WTC11 (cell line): ENCODE measurements at regions not wholly inside any gene's neighbourhood (a gene's known extent, or its start where the extent isn't known, plus 50 kb on each side); places are given as distances from the start of the nearest gene placed in this dataset.

Experiments
- ATAC-seq: fragments of 200-7000 bp; cut with Tn5 transposase; 2 replicates; pipeline ENCODE4 v1.10.0; 2021; ENCODE audit warnings: mild to moderate bottlenecking, moderate library complexity
- CTCF ChIA-PET: fragments of 300-600 bp; sonication (Branson Sonifier 250); formaldehyde crosslinking; loops from one replicate; lab custom pipeline; 2021; ENCODE audit warnings: antibody characterized with exemption; lab: Charles Lee
- POLR2A ChIA-PET: fragments of 350-600 bp; sonication (Branson Sonifier 250); formaldehyde crosslinking; loops from one replicate; lab custom pipeline; 2021; ENCODE audit warnings: antibody characterized with exemption; lab: Charles Lee
- DNase-seq: peaks from one replicate; pipeline ENCODE4 v3.0.0; 2021; ENCODE audit warnings: low spot score
- H3K27ac Mint-ChIP-seq: 2 replicates; pipeline ENCODE4 v1.8.0; 2021; ENCODE audit warnings: mixed read lengths
- H3K27me3 Mint-ChIP-seq: 2 replicates; pipeline ENCODE4 v1.8.0; 2021; ENCODE audit warnings: low read depth, mild to moderate bottlenecking, moderate library complexity, mixed read lengths
- H3K36me3 Mint-ChIP-seq: 2 replicates; pipeline ENCODE4 v1.8.0; 2021; ENCODE audit warnings: mixed read lengths
- H3K4me1 Mint-ChIP-seq: 2 replicates; pipeline ENCODE4 v1.8.0; 2022; ENCODE audit warnings: mixed read lengths
- H3K4me3 Mint-ChIP-seq: 2 replicates; pipeline ENCODE4 v1.8.0; 2021; ENCODE audit warnings: mild to moderate bottlenecking, moderate library complexity, mixed read lengths
- H3K9me3 Mint-ChIP-seq: 2 replicates; pipeline ENCODE4 v1.8.0; 2021; ENCODE audit warnings: mixed read lengths
- EMX1 ChIP-seq: fragments of 250-450 bp; sonication (Bioruptor Pico); IDR thresholded peaks from 2 replicates; pipeline ENCODE4 v1.8.0; 2021; ENCODE audit warnings: mild to moderate bottlenecking
- ETV6 ChIP-seq: sonication (generic); formaldehyde crosslinking; IDR thresholded peaks from 2 replicates; pipeline ENCODE4 v1.8.1; 2022; ENCODE audit warnings: mild to moderate bottlenecking, missing genetic modification reagents
- FOXJ3 ChIP-seq: sonication (generic); formaldehyde crosslinking; IDR thresholded peaks from 2 replicates; pipeline ENCODE4 v1.9.0; 2021; ENCODE audit warnings: missing genetic modification reagents, mild to moderate bottlenecking, borderline replicate concordance
- FOXP1 ChIP-seq: sonication (generic); formaldehyde crosslinking; IDR thresholded peaks from 2 replicates; pipeline ENCODE4 v1.8.0; 2022; ENCODE audit warnings: missing genetic modification reagents, mild to moderate bottlenecking, moderate library complexity, borderline replicate concordance
- GRHL2 ChIP-seq: fragments of 250-450 bp; sonication (Bioruptor Pico); IDR thresholded peaks from 2 replicates; pipeline ENCODE4 v1.8.0; 2022; ENCODE audit warnings: mild to moderate bottlenecking, moderate library complexity; ENCODE audit not compliant: insufficient replicate concordance, severe bottlenecking
- HMGA2 ChIP-seq: fragments of 250-450 bp; sonication (Bioruptor Pico); IDR thresholded peaks from 2 replicates; pipeline ENCODE4 v1.4.0; 2021; ENCODE audit warnings: mild to moderate bottlenecking, moderate library complexity
- MXD4 ChIP-seq: fragments of 250-450 bp; sonication (Bioruptor Pico); IDR thresholded peaks from 2 replicates; pipeline ENCODE4 v1.8.0; 2021; ENCODE audit warnings: mild to moderate bottlenecking, moderate library complexity, borderline replicate concordance
- MYBL2 ChIP-seq: sonication (generic); formaldehyde crosslinking; IDR thresholded peaks from 2 replicates; pipeline ENCODE4 v1.8.1; 2023; ENCODE audit warnings: mild to moderate bottlenecking, moderate library complexity, missing genetic modification reagents
- NFATC4 ChIP-seq: fragments of 250-450 bp; sonication (Bioruptor Pico); IDR thresholded peaks from 2 replicates; pipeline ENCODE4 v1.9.0; 2021; ENCODE audit warnings: mild to moderate bottlenecking
- NR1H2 ChIP-seq: sonication (generic); formaldehyde crosslinking; IDR thresholded peaks from 2 replicates; pipeline ENCODE4 v1.9.0; 2021; ENCODE audit warnings: mild to moderate bottlenecking, moderate library complexity, missing genetic modification reagents
- NR3C1 ChIP-seq: sonication (generic); formaldehyde crosslinking; conservative IDR thresholded peaks from 2 replicates; pipeline ENCODE4 v1.8.1; 2023; ENCODE audit warnings: low read depth, mild to moderate bottlenecking, missing genetic modification reagents
- RELA ChIP-seq: sonication (generic); formaldehyde crosslinking; IDR thresholded peaks from 2 replicates; pipeline ENCODE4 v1.8.1; 2022; ENCODE audit warnings: missing genetic modification reagents, mild to moderate bottlenecking, borderline replicate concordance
- SP1 ChIP-seq: sonication (generic); formaldehyde crosslinking; conservative IDR thresholded peaks from 2 replicates; pipeline ENCODE4 v1.8.1; 2022; ENCODE audit warnings: missing genetic modification reagents
- ZNF396 ChIP-seq: fragments of 250-450 bp; sonication (Bioruptor Pico); IDR thresholded peaks from 2 replicates; pipeline ENCODE4 v1.8.0; 2021; ENCODE audit warnings: mild to moderate bottlenecking, moderate library complexity, borderline replicate concordance
- ZNF423 ChIP-seq: fragments of 250-450 bp; sonication (Bioruptor Pico); IDR thresholded peaks from 2 replicates; pipeline ENCODE4 v2.1.2; 2022; ENCODE audit warnings: mild to moderate bottlenecking, moderate library complexity
- ZNF671 ChIP-seq: fragments of 250-450 bp; sonication (Bioruptor Pico); IDR thresholded peaks from 2 replicates; pipeline ENCODE4 v1.8.0; 2021; ENCODE audit warnings: mild to moderate bottlenecking
- TF ChIP-seq, protein P1 (sequence below): fragments of 250-450 bp; sonication (Bioruptor Pico); IDR thresholded peaks from 2 replicates; pipeline ENCODE4 v1.9.0; 2021; ENCODE audit warnings: mild to moderate bottlenecking
- TF ChIP-seq, protein P2 (sequence below): sonication (generic); formaldehyde crosslinking; conservative IDR thresholded peaks from 2 replicates; pipeline ENCODE4 v1.8.1; 2023; ENCODE audit warnings: mild to moderate bottlenecking, low read depth, missing genetic modification reagents, moderate library complexity
- TF ChIP-seq, protein P3 (sequence below): sonication (generic); formaldehyde crosslinking; conservative IDR thresholded peaks from 2 replicates; pipeline ENCODE4 v1.8.1; 2022; ENCODE audit warnings: mild to moderate bottlenecking, missing genetic modification reagents
- TF ChIP-seq, protein P4 (sequence below): sonication (generic); formaldehyde crosslinking; IDR thresholded peaks from 2 replicates; pipeline ENCODE4 v1.8.1; 2022; ENCODE audit warnings: low read depth, missing genetic modification reagents, borderline replicate concordance
- TF ChIP-seq, protein P5 (sequence below): sonication (generic); formaldehyde crosslinking; IDR thresholded peaks from 2 replicates; pipeline ENCODE4 v1.8.0; 2023; ENCODE audit warnings: missing genetic modification reagents
- TF ChIP-seq, protein P6 (sequence below): fragments of 250-450 bp; sonication (Bioruptor Pico); IDR thresholded peaks from 2 replicates; pipeline ENCODE4 v1.8.0; 2021; ENCODE audit warnings: mild to moderate bottlenecking
- TF ChIP-seq, protein P7 (sequence below): sonication (generic); formaldehyde crosslinking; IDR thresholded peaks from 2 replicates; pipeline ENCODE4 v1.8.0; 2022; ENCODE audit warnings: mild to moderate bottlenecking, missing genetic modification reagents

DNA sequence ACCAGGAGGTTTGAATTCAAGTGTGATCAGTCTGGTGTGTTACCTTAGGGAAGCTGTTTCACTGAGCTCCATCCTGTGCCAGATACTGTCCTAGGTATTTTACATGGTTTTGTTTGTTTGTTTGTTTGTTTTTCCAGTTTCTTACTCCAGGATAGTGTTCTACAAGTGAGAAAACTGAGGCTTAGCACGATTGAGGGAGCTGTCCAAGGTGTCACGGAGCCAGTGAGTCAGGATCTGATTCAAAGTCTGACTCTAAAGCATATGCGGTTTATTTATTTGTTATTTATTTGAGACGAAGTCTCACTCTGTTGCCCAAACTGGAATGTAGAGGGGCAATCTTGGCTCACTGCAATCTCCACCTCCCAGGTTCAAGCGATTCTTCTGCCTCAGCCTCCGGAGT is 79.7 kb upstream of the GNG2 start:
- CTCF ChIA-PET, result interaction anchor here (0.5 to 2.3 kb wide), 19 partner anchors 12 to 621 kb away, joined by 3 to 13 read pairs (median 3); no protein-coding TSS in a partner anchor
- no peak overlapping the region for H3K27ac Mint-ChIP-seq
- POLR2A ChIA-PET, result interaction anchor here (0.5 kb wide), 2 partner anchors 234 to 499 kb away, joined by 3 to 5 read pairs; no protein-coding TSS in a partner anchor

DNA sequence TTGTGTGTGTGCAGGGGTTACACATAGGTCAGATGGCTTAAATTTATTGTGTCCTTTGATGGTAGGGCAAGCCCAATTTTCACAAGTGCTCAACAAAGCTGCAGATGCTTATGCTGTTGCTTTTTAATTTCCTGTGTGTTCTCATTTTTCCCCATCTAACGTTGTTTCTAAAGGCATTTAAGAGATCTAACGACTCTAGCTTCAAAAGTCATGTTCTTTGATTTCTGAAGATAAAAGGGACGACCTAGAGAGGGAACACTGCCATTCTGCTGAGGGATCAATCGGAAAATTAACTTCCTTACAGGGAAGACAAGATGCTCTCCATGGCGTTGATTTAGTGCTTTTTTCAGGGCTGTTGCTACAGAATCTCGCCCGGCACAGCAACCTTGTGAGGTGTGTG is 79.0 kb upstream of the GNG2 start:
- ATAC-seq (no peak), DNase-seq (no peak)
- Mint-ChIP-seq H3K36me3 (no peaks in the 10 kb centered on the region), H3K27me3 (no peaks in the 10 kb centered on the region), H3K4me3 (no peak overlapping the region), H3K27ac (no peak overlapping the region), H3K4me1 (peaks cover 4% of the 10 kb centered on the region; the same call in 1 of the 2 replicates), H3K9me3 (peaks cover 6% of the 10 kb centered on the region)
- ChIA-PET POLR2A (interaction anchor here (0.5 kb wide), 2 partner anchors 235 to 500 kb away, joined by 3 to 5 read pairs; no protein-coding TSS in a partner anchor), CTCF (interaction anchor here (0.6 to 2.3 kb wide), 8 partner anchors 12 to 498 kb away, joined by 3 to 12 read pairs (median 4); no protein-coding TSS in a partner anchor)
- TF ChIP-seq, protein P1, sequence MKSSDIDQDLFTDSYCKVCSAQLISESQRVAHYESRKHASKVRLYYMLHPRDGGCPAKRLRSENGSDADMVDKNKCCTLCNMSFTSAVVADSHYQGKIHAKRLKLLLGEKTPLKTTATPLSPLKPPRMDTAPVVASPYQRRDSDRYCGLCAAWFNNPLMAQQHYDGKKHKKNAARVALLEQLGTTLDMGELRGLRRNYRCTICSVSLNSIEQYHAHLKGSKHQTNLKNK, result no peak
- no peak for TF ChIP-seq NR1H2 (CRISPR knock-in tag)
- TF ChIP-seq MXD4, result no peak
- no peak for TF ChIP-seq RELA (CRISPR knock-in tag)
- TF ChIP-seq MYBL2, result no peak
- TF ChIP-seq HMGA2 (CRISPR knock-in tag), result no peak
- no peak for TF ChIP-seq GRHL2
- TF ChIP-seq ETV6 (CRISPR knock-in tag), result no peak

More for the DNA sequence above, 79.7 kb upstream of the GNG2 start:
- Mint-ChIP-seq H3K4me1 (peaks cover 7% of the 10 kb centered on the region), H3K27me3 (no peaks in the 10 kb centered on the region), H3K36me3 (no peaks in the 10 kb centered on the region), H3K9me3 (peaks cover under 1% of the 10 kb centered on the region), H3K4me3 (no peak overlapping the region)
- TF ChIP-seq, protein P2, sequence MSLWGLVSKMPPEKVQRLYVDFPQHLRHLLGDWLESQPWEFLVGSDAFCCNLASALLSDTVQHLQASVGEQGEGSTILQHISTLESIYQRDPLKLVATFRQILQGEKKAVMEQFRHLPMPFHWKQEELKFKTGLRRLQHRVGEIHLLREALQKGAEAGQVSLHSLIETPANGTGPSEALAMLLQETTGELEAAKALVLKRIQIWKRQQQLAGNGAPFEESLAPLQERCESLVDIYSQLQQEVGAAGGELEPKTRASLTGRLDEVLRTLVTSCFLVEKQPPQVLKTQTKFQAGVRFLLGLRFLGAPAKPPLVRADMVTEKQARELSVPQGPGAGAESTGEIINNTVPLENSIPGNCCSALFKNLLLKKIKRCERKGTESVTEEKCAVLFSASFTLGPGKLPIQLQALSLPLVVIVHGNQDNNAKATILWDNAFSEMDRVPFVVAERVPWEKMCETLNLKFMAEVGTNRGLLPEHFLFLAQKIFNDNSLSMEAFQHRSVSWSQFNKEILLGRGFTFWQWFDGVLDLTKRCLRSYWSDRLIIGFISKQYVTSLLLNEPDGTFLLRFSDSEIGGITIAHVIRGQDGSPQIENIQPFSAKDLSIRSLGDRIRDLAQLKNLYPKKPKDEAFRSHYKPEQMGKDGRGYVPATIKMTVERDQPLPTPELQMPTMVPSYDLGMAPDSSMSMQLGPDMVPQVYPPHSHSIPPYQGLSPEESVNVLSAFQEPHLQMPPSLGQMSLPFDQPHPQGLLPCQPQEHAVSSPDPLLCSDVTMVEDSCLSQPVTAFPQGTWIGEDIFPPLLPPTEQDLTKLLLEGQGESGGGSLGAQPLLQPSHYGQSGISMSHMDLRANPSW (CRISPR knock-in tag), result no peak
- no peak for TF ChIP-seq FOXJ3
- TF ChIP-seq SP1, result no peak
- no peak for TF ChIP-seq ZNF396 (CRISPR knock-in tag)
- TF ChIP-seq, protein P3, sequence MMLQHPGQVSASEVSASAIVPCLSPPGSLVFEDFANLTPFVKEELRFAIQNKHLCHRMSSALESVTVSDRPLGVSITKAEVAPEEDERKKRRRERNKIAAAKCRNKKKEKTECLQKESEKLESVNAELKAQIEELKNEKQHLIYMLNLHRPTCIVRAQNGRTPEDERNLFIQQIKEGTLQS (CRISPR knock-in tag), result no peak
- TF ChIP-seq NFATC4, result no peak
- TF ChIP-seq, protein P4, sequence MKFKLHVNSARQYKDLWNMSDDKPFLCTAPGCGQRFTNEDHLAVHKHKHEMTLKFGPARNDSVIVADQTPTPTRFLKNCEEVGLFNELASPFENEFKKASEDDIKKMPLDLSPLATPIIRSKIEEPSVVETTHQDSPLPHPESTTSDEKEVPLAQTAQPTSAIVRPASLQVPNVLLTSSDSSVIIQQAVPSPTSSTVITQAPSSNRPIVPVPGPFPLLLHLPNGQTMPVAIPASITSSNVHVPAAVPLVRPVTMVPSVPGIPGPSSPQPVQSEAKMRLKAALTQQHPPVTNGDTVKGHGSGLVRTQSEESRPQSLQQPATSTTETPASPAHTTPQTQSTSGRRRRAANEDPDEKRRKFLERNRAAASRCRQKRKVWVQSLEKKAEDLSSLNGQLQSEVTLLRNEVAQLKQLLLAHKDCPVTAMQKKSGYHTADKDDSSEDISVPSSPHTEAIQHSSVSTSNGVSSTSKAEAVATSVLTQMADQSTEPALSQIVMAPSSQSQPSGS (CRISPR knock-in tag), result no peak
- no peak for TF ChIP-seq ZNF671
- TF ChIP-seq NR3C1, result no peak
- TF ChIP-seq, protein P5, sequence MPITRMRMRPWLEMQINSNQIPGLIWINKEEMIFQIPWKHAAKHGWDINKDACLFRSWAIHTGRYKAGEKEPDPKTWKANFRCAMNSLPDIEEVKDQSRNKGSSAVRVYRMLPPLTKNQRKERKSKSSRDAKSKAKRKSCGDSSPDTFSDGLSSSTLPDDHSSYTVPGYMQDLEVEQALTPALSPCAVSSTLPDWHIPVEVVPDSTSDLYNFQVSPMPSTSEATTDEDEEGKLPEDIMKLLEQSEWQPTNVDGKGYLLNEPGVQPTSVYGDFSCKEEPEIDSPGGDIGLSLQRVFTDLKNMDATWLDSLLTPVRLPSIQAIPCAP (CRISPR knock-in tag), result no peak
- TF ChIP-seq, protein P6, sequence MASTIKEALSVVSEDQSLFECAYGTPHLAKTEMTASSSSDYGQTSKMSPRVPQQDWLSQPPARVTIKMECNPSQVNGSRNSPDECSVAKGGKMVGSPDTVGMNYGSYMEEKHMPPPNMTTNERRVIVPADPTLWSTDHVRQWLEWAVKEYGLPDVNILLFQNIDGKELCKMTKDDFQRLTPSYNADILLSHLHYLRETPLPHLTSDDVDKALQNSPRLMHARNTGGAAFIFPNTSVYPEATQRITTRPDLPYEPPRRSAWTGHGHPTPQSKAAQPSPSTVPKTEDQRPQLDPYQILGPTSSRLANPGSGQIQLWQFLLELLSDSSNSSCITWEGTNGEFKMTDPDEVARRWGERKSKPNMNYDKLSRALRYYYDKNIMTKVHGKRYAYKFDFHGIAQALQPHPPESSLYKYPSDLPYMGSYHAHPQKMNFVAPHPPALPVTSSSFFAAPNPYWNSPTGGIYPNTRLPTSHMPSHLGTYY, result no peak
- TF ChIP-seq EMX1 (CRISPR knock-in tag), result no peak
- TF ChIP-seq, protein P7, sequence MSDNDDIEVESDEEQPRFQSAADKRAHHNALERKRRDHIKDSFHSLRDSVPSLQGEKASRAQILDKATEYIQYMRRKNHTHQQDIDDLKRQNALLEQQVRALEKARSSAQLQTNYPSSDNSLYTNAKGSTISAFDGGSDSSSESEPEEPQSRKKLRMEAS (CRISPR knock-in tag), result no peak
- TF ChIP-seq ZNF423 (CRISPR knock-in tag), result no peak
- no peak for TF ChIP-seq FOXP1 (CRISPR knock-in tag)
- DNase-seq (no peak), ATAC-seq (no peak)
